ENCODE measurements at regions not wholly inside any gene's neighbourhood (a gene's known extent, or its start where the extent isn't known, plus 50 kb on each side); places are given as distances from the start of the nearest gene placed in this dataset.

DNA sequence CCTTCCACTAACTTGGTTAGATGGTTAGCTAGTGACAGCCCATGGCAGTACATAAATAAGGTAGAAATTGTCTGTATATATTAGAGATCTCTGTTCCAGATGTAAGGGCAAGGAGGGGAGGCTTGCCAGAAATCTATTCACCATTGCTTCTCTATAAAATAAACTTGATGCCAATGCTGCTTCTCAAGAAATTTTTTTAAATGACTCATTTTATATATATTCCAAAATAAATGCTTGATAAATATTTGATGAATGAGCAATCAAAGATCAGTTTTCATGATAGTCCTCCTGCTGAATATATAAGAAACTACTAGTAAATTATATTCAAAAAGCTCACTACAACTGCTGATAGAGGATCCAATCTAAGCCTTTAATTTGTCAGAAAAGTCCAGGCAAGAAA lies 710.6 kb upstream of the CCDC179 start:
- H3K36me3 ChIP-seq (ENCODE audit: control insufficient read depth, insufficient read depth, low read length) = no peaks in the 10 kb centered on the region
- no peaks in the 10 kb centered on the region for H3K9me3 ChIP-seq
- H3K36me3 Mint-ChIP-seq (ENCODE audit: insufficient read depth, unreplicated experiment) = no peaks in the 10 kb centered on the region
- no peak for DNase-seq
- no peak overlapping the region for H3K4me3 Mint-ChIP-seq (ENCODE audit: unreplicated experiment)
- H3K27me3 Mint-ChIP-seq (ENCODE audit: insufficient read depth, unreplicated experiment) = no peaks in the 10 kb centered on the region
- ChIA-PET POLR2A (no interaction called here), CTCF (no interaction called here)
- intact Hi-C loops (cut with micrococcal nuclease; ENCODE audit: unreplicated experiment) = no loop called here
- H3K4me3 ChIP-seq (ENCODE audit: low read depth, low read length) = no peak overlapping the region
- H3K9me3 Mint-ChIP-seq (ENCODE audit: unreplicated experiment) = no peaks in the 10 kb centered on the region
- no peak overlapping the region for H3K27ac Mint-ChIP-seq (ENCODE audit: unreplicated experiment)
- no peaks in the 10 kb centered on the region for H3K27me3 ChIP-seq (replicated peaks; ENCODE audit: control insufficient read depth, insufficient read depth, low read length)
- no TSS peak for BruUV-seq (replicated peaks)
- no peaks in the 10 kb centered on the region for H3K4me1 Mint-ChIP-seq (ENCODE audit: low read depth, unreplicated experiment)
- no peaks in the 10 kb centered on the region for H3K4me1 ChIP-seq
- TF ChIP-seq, protein P1, sequence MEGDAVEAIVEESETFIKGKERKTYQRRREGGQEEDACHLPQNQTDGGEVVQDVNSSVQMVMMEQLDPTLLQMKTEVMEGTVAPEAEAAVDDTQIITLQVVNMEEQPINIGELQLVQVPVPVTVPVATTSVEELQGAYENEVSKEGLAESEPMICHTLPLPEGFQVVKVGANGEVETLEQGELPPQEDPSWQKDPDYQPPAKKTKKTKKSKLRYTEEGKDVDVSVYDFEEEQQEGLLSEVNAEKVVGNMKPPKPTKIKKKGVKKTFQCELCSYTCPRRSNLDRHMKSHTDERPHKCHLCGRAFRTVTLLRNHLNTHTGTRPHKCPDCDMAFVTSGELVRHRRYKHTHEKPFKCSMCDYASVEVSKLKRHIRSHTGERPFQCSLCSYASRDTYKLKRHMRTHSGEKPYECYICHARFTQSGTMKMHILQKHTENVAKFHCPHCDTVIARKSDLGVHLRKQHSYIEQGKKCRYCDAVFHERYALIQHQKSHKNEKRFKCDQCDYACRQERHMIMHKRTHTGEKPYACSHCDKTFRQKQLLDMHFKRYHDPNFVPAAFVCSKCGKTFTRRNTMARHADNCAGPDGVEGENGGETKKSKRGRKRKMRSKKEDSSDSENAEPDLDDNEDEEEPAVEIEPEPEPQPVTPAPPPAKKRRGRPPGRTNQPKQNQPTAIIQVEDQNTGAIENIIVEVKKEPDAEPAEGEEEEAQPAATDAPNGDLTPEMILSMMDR (IDR thresholded peaks at IDR 0.05; ENCODE audit: insufficient read depth in 1 of 2, low read depth in 1 of 2, low read length in 1 of 2, severe bottlenecking in 1 of 2, unreplicated experiment in 1 of 2) = no peak

DNA sequence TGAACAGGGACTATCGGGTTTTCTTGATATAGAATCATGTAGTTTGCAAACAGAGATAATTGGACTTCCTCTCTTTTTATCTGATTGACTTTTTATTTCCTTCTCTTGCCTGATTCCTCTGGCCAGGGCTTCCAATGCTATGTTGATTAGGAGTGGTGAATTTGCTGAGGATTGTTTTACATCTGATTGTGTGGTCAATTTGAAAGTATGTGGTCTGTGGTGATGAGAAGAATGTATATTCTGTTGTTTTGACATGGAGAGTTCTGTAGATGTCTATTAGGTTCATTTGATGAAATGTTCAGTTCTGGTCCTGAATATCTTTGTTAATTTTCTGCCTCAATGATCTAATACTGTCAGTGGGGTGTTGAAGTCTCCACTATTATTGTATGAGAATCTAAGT lies 713.2 kb upstream of the CCDC179 start:
- no TSS peak for BruUV-seq (replicated peaks)
- H3K36me3 Mint-ChIP-seq (ENCODE audit: insufficient read depth, unreplicated experiment) = no peaks in the 10 kb centered on the region
- POLR2A ChIA-PET = no interaction called here
- H3K27me3 Mint-ChIP-seq (ENCODE audit: insufficient read depth, unreplicated experiment) = no peaks in the 10 kb centered on the region
- H3K9me3 Mint-ChIP-seq (ENCODE audit: unreplicated experiment) = no peaks in the 10 kb centered on the region
- no peaks in the 10 kb centered on the region for H3K4me1 Mint-ChIP-seq (ENCODE audit: low read depth, unreplicated experiment)
- TF ChIP-seq, protein P1 (IDR thresholded peaks at IDR 0.05; ENCODE audit: insufficient read depth in 1 of 2, low read depth in 1 of 2, low read length in 1 of 2, severe bottlenecking in 1 of 2, unreplicated experiment in 1 of 2) = no peak
- Histone ChIP-seq H3K27me3 (replicated peaks; ENCODE audit: control insufficient read depth, insufficient read depth, low read length) (no peaks in the 10 kb centered on the region), H3K4me1 (no peaks in the 10 kb centered on the region), H3K36me3 (ENCODE audit: control insufficient read depth, insufficient read depth, low read length) (no peaks in the 10 kb centered on the region), H3K9me3 (no peaks in the 10 kb centered on the region), H3K4me3 (ENCODE audit: low read depth, low read length) (no peak overlapping the region)
- no peak overlapping the region for H3K27ac Mint-ChIP-seq (ENCODE audit: unreplicated experiment)
- CTCF ChIA-PET = no interaction called here
- intact Hi-C loops (cut with micrococcal nuclease; ENCODE audit: unreplicated experiment) = no loop called here
- H3K4me3 Mint-ChIP-seq (ENCODE audit: unreplicated experiment) = no peak overlapping the region
- no peak for DNase-seq

DNA sequence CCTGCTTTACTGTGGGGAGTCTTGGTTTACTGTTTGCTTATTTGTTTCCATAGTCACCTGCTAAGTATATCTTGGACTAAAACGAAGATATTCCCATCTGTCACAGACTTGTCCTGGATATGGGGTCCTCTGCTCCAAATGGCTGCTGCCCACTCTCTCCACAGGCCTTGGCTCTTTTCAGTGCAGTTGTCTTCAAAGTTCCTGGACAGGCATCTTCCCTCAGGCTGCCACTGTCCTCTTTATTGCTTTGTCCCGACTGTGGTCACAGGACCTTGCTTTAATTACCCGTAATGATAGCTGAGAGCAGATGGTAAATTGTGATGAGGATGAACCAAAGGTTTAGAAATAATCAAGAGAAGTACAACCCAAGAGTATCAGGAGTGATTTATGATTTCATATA lies 713.9 kb upstream of the CCDC179 start:
- Mint-ChIP-seq H3K27ac (ENCODE audit: unreplicated experiment) (no peak overlapping the region), H3K27me3 (ENCODE audit: insufficient read depth, unreplicated experiment) (no peaks in the 10 kb centered on the region), H3K4me1 (ENCODE audit: low read depth, unreplicated experiment) (no peaks in the 10 kb centered on the region), H3K4me3 (ENCODE audit: unreplicated experiment) (no peak overlapping the region), H3K36me3 (ENCODE audit: insufficient read depth, unreplicated experiment) (no peaks in the 10 kb centered on the region), H3K9me3 (ENCODE audit: unreplicated experiment) (no peaks in the 10 kb centered on the region)
- Histone ChIP-seq H3K4me1 (no peaks in the 10 kb centered on the region), H3K4me3 (ENCODE audit: low read depth, low read length) (no peak overlapping the region), H3K36me3 (ENCODE audit: control insufficient read depth, insufficient read depth, low read length) (no peaks in the 10 kb centered on the region), H3K9me3 (no peaks in the 10 kb centered on the region), H3K27me3 (replicated peaks; ENCODE audit: control insufficient read depth, insufficient read depth, low read length) (no peaks in the 10 kb centered on the region)
- ChIA-PET POLR2A (no interaction called here), CTCF (no interaction called here)
- TF ChIP-seq, protein P1 (IDR thresholded peaks at IDR 0.05; ENCODE audit: insufficient read depth in 1 of 2, low read depth in 1 of 2, low read length in 1 of 2, severe bottlenecking in 1 of 2, unreplicated experiment in 1 of 2) = no peak
- BruUV-seq (replicated peaks) = no TSS peak
- no peak for DNase-seq
- intact Hi-C loops (cut with micrococcal nuclease; ENCODE audit: unreplicated experiment) = no loop called here
